KBM-7 (cell line): ENCODE measurements at regions not wholly inside any gene's neighbourhood (a gene's known extent, or its start where the extent isn't known, plus 50 kb on each side); places are given as distances from the start of the nearest gene placed in this dataset.
"Not testable (repeated sequence)": the region's sequence is repeated elsewhere in the genome, so short reads cannot be mapped to it uniquely, and the experiment has no call there.

Experiments
- DNase-seq: peaks from one replicate; pipeline ENCODE4 v3.0.0-alpha.2; 2015
- in situ Hi-C: fragments of 300-500 bp; cut with MboI; formaldehyde crosslinking; loops from 2 replicates; pipeline ENCODE4 v1.14.3; 2020; ENCODE audit warnings: low sequenced_read_pairs, low pct_unique_long_range_greater_than_20kb, mixed read lengths

- no peak for DNase-seq
- in situ Hi-C loops = loop anchor here (25.0 kb wide), 1 partner anchor 185 kb away; no protein-coding TSS in a partner anchor
These were observed 88.0 kb upstream of the NAMPT start for GRCh38 chr7:106372595-106373318.

- no peak for DNase-seq
- in situ Hi-C loops = loop anchor here (25.0 kb wide), 1 partner anchor 185 kb away; no protein-coding TSS in a partner anchor
These were observed 87.3 kb upstream of the NAMPT start for GRCh38 chr7:106372126-106372525.

GRCh38 chr7:106371629-106372028 lies 86.8 kb upstream of the NAMPT start:
- in situ Hi-C loops = loop anchor here (25.0 kb wide), 1 partner anchor 184 kb away; no protein-coding TSS in a partner anchor
- DNase-seq = no peak

GRCh38 chr7:106370542-106370941 lies 85.8 kb upstream of the NAMPT start:
- in situ Hi-C loops = loop anchor here (25.0 kb wide), 1 partner anchor 183 kb away; no protein-coding TSS in a partner anchor
- no peak for DNase-seq

DNA sequence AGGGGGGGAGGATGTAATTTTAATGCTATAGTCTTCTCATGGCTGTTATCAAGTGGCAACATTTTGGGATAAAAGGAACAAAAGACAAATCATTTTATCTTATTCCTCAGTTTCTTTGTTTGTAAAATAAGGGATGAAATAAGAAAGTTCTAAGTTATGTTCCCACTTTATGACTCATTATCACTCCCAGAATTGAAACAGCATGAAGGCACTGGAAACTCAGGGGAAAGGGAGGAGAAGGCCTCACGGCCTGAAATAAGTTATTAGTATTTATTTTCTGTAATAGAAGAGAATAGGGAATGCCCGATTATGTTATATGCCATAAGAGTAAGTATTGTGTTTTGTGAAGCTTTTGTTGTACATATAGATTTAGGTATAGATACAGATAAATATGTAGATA lies 85.0 kb upstream of the NAMPT start:
- no peak for DNase-seq
- in situ Hi-C loops = loop anchor here (25.0 kb wide), 1 partner anchor 183 kb away; no protein-coding TSS in a partner anchor

GRCh38 chr7:106369352-106369751 lies 84.6 kb upstream of the NAMPT start:
- in situ Hi-C loops = loop anchor here (25.0 kb wide), 1 partner anchor 182 kb away; no protein-coding TSS in a partner anchor
- DNase-seq = no peak

GRCh38 chr7:106367664-106368063 lies 82.9 kb upstream of the NAMPT start:
- in situ Hi-C loops = loop anchor here (25.0 kb wide), 1 partner anchor 180 kb away; no protein-coding TSS in a partner anchor
- no peak for DNase-seq

DNA sequence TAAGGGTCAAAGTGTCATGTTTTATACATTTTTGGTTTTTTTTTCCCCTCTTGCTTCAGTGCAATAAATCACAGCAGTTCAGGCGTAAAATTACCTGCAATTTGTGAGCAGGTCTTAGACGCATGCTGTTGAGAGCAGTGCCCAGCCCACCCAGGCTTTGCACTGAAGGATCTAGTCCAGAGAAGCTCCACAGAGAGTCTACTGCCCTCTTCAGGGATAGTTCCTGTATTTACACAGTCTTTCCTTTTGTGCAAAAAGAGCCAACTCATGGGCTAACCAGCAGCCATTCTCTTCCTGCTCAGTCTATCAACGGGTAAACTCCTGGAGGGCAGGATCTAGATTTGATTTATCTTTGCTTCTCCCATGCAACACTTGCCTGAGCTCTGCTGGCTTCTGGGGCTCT lies 82.2 kb upstream of the NAMPT start:
- DNase-seq = peak; percentile 58
- in situ Hi-C loops = loop anchor here (25.0 kb wide), 1 partner anchor 180 kb away; no protein-coding TSS in a partner anchor

GRCh38 chr7:106365252-106366005 lies 80.6 kb upstream of the NAMPT start:
- no peak for DNase-seq
- in situ Hi-C loops = loop anchor here (25.0 kb wide), 1 partner anchor 178 kb away; no protein-coding TSS in a partner anchor

- DNase-seq = not testable (repeated sequence)
- in situ Hi-C loops = loop anchor here (25.0 kb wide), 1 partner anchor 175 kb away; no protein-coding TSS in a partner anchor
These were observed 77.7 kb upstream of the NAMPT start for GRCh38 chr7:106362507-106362906.

DNA sequence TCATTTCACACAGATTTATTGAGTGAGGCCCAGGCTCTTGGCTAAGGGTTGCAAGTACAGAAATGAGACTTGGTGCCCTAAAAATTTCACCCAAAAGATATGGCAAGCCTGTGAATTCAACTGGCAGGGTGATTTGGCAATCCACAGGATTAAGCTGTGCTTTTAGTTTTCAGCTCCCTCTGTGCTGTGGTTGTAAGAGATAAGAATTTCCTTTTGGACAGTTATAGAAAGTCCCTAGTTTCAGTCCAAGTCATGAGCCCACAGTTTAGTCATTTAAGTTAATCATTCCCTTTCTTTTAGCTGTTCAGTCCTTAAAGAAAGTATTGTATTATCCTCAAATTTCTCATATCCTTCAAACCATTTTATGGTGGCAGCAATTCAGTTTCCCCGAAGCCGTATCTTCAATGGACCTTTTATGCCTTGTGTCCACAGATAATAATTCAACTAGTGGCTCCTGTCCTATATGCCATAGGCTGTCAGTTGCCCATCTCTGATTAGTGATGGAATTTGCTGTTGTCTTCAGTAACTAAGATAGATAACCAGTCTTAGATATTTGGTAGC lies 73.4 kb upstream of the NAMPT start:
- no peak for DNase-seq

DNA sequence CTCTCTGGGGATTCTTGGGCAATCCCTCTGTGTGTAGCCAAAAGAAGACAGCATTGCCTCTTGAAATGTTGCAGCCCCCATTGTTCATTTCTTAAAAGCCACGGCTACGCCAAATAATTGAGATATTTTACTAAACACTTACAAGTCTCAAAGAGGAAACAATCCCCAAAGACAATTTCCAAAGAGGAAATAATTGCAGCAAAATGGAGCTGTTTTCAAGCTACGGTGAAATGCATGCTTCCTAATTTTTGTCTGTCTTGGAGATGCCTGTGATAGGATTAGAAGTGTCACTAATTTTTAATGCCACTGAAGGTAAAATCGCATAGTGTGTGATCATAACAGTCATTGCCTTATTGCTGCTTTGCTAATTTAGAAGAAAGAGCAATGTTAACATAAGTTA lies 72.9 kb upstream of the NAMPT start:
- in situ Hi-C loops = loop anchor here (25.0 kb wide), 1 partner anchor 170 kb away; no protein-coding TSS in a partner anchor
- no peak for DNase-seq

More for the DNA sequence above, 73.4 kb upstream of the NAMPT start:
- in situ Hi-C loops = loop anchor here (25.0 kb wide), 1 partner anchor 171 kb away; no protein-coding TSS in a partner anchor

DNA sequence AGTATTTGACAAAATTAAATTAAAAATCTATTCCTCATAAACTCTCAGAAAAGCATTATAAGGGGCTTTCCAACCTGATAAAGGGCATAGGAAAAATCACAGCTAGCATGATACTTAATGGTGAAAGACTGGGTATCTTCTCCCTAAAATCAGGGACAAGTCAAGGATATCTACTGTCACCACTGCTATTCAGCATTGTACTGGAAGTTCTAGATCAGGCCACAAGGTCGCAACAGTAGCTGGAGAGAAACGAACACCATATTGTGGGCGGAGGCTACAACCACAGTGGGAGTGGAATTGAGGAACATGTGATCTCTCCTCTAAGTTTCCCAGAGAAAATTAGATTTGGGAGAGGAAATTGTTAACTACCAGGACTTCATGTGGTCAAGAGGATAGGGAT lies 70.0 kb upstream of the NAMPT start:
- no peak for DNase-seq
- in situ Hi-C loops = loop anchor here (25.0 kb wide), 1 partner anchor 168 kb away; no protein-coding TSS in a partner anchor

GRCh38 chr7:106353944-106354343 lies 69.2 kb upstream of the NAMPT start:
- in situ Hi-C loops = loop anchor here (25.0 kb wide), 1 partner anchor 167 kb away; no protein-coding TSS in a partner anchor
- no peak for DNase-seq

DNA sequence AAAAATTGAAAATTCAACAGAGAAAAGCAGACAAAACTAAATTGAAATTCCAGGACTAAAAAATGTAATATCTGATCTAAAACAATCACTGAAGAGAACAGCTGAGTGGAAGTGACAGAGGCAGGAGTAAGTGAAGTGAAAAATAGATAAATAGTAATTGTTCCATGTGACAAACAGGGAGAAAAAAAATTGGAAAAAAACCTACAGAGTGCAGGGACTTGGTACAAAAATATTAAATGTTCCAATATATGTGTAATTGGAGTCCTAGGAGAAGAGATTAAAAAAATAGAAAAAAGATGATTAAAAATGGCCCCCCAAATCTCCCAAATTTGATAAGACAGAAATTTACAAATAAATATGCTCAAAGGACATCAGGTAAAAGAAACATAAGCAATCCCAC lies 63.4 kb upstream of the NAMPT start:
- no peak for DNase-seq
- in situ Hi-C loops = no loop called here

DNA sequence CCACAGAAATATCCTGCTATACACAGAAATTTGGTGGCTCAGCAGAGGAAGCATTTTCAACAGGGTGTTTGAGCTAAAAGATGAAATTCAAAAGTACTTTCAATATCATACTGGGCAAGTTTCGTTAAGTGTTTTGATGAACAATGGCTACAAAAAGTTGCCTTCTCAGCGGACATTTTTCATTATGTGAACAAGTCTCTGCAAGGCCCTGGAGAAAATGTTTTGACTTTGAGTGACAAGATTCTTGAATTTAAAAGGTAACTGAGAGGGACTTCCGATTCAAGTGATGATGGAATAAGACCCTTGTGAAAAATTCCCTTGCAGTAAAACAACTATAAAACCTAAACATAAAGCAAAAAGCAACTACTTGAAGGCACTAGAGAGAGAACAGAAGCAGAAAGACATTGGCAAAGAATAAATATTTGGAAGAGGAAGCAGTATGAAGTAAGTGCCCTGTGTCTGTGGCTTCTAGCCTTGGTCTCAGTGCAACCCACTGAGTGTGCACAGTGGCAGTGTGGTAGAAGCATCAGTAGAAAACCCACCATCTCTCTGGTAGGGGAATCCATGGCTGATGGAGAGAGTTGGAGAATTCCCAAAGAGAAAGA lies 62.5 kb upstream of the NAMPT start:
- in situ Hi-C loops = no loop called here
- peak; percentile 28 for DNase-seq

- in situ Hi-C loops = no loop called here
- peak; percentile 89 for DNase-seq
These were observed 62.0 kb upstream of the NAMPT start for GRCh38 chr7:106346678-106347217.

GRCh38 chr7:106346167-106346677 lies 61.4 kb upstream of the NAMPT start:
- in situ Hi-C loops = no loop called here
- DNase-seq = no peak
